T-helper 2 cell treated with Interferon-gamma antibody and Interleukin-4, amounts not matched to agents 5 μg/mL and 100 μg/mL, for 36 hours (primary cell): ENCODE measurements at regions not wholly inside any gene's neighbourhood (a gene's known extent, or its start where the extent isn't known, plus 50 kb on each side); places are given as distances from the start of the nearest gene placed in this dataset.

Experiments used
- DNase-seq: peaks from one replicate; pipeline ENCODE4 v3.0.0; 2021; ENCODE audit warnings: low spot score
- H3K27ac Mint-ChIP-seq: one replicate; pipeline ENCODE4 v1.8.0; 2021; ENCODE audit warnings: mild to moderate bottlenecking, mixed read lengths
- H3K27me3 Mint-ChIP-seq: one replicate; pipeline ENCODE4 v1.8.0; 2021; ENCODE audit warnings: low read depth, mixed read lengths
- H3K36me3 Mint-ChIP-seq: one replicate; pipeline ENCODE4 v1.8.0; 2021; ENCODE audit warnings: low read depth, mixed read lengths
- H3K4me1 Mint-ChIP-seq: one replicate; pipeline ENCODE4 v1.8.0; 2021; ENCODE audit warnings: low read depth, mixed read lengths
- H3K4me3 Mint-ChIP-seq: one replicate; pipeline ENCODE4 v1.8.0; 2022; ENCODE audit warnings: mild to moderate bottlenecking, moderate library complexity, mixed read lengths
- H3K9me3 Mint-ChIP-seq: one replicate; pipeline ENCODE4 v1.8.0; 2021; ENCODE audit warnings: mixed read lengths

DNA sequence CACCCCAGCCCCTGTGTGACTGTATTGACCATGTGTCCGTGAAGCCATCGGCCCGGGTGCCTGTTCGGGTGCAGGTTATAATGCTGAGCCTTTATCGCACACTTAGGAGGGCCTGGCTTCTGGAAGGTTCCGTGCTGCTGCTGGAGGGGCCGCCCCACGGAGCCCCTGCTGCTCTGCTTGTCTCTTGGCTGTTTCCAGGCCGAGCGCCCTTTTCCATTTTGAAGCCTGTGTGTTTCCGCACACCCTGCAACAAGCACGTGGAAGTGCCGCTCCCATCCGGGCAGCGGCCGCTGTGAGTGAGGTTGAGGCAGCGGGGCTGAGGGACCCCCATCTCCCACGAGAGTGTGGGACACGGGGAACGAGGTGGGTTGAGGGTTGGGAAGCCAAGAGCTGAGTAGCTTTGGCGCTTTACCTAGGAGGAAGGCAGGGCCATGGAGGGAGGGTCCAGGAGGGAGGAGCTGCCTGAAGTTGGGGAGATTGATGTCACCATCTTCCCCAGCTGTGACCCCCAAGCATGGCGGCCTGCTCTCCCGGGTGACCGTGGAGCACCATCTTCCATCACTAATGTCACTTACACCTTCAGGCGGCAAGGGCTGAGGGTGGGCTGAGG, 200.1 kb upstream of the GSE1 start:
- H3K27me3 Mint-ChIP-seq, result no peaks in the 10 kb centered on the region
- H3K36me3 Mint-ChIP-seq, result no peaks in the 10 kb centered on the region
- peaks cover 1% of the 10 kb centered on the region for H3K4me1 Mint-ChIP-seq
- H3K9me3 Mint-ChIP-seq, result peaks cover 10% of the 10 kb centered on the region
- H3K4me3 Mint-ChIP-seq, result no peak overlapping the region
- no peak overlapping the region for H3K27ac Mint-ChIP-seq
- no peak for DNase-seq

DNA sequence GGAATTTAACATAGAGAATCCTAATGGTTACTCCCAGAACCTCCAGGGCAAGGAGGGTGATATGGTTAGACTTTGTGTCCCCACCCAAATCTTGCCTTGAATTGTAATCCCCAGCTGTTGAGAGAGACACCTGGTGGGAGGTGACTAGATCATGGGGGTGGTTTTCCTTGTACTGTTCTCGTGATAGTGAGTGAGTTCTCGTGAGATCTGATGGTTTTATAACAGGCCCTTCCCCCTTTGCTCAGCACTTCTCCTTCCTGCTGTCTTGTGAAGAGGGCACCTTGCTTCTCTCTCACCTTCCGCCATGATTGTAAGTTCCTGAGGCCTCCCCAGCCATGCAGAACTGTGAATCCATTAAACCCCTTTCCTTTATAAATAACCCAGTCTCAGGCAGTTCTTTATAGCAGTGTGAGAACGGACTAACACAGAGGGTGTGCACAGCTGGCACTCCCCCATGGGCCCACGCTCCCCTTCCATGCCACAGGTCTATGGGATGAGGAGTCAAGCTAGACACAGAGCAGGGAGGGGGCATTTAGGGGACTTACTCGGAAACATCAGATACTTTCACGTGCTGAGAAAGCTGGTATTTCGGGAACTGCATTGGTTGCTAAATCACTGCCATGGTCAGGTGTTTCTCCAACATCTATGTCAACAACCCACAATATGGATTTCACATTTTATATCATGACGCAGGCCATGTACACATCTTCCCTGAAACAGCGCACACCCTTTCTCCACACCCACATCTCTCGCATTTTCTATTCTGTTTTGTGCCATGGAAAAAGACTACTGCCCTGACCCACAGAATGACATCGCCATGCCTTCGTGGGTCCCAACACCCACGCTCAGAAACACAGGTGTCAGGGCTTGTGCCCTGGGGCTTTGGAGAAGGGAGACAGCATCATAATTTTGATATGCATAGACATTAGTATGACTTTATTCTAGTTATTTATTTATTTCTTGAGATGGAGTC, 199.1 kb upstream of the GSE1 start:
- Mint-ChIP-seq H3K9me3 (peaks cover 10% of the 10 kb centered on the region), H3K36me3 (no peaks in the 10 kb centered on the region), H3K4me1 (peaks cover 1% of the 10 kb centered on the region), H3K4me3 (no peak overlapping the region), H3K27ac (no peak overlapping the region), H3K27me3 (peaks cover 3% of the 10 kb centered on the region)
- DNase-seq, result no peak

DNA sequence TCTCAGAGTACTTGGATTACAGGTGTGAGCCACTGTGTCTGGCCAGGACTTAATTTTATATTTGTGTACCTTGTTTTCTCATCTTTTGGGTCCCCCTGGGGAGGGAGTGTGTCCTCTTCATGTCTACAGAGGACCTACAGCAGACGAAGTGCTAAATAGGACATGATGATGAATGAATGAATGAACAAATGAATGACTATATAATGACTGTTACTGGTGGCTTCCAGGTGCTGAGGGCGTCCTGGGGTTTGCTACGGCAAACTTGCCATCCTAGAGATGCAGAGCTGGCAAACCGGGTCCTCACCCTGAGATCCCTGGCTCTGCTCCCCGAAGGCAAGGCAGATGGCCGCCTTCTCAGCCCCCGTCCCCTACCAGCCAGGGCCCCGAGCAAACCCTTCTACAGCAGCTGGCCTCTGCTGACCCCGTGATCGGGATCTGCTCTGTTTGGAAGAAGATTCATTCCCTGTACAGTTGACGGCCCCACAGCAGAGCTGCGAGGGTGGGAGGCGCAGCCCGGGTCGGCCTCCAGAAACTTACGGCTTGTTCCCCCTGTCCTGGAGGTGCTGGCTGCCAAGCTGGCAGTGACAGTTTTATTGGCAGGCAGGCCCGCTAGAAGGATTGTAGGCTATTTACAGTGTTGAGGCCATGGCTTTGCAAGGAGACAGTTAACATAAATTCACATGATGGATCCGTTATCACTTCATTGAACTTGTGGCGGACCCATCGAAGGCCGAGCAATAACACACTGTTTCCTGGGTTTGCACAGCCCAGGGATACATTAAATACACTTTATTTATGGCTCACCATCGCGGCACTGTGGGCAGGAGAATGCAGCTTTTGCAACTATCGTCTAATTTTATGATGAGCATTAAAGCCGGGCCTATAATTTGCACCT, 197.7 kb upstream of the GSE1 start:
- no peak overlapping the region for H3K4me3 Mint-ChIP-seq
- H3K9me3 Mint-ChIP-seq, result peaks cover 10% of the 10 kb centered on the region
- DNase-seq, result no peak
- no peaks in the 10 kb centered on the region for H3K36me3 Mint-ChIP-seq
- H3K27ac Mint-ChIP-seq, result no peak overlapping the region
- peaks cover 1% of the 10 kb centered on the region for H3K4me1 Mint-ChIP-seq
- peaks cover 3% of the 10 kb centered on the region for H3K27me3 Mint-ChIP-seq

DNA sequence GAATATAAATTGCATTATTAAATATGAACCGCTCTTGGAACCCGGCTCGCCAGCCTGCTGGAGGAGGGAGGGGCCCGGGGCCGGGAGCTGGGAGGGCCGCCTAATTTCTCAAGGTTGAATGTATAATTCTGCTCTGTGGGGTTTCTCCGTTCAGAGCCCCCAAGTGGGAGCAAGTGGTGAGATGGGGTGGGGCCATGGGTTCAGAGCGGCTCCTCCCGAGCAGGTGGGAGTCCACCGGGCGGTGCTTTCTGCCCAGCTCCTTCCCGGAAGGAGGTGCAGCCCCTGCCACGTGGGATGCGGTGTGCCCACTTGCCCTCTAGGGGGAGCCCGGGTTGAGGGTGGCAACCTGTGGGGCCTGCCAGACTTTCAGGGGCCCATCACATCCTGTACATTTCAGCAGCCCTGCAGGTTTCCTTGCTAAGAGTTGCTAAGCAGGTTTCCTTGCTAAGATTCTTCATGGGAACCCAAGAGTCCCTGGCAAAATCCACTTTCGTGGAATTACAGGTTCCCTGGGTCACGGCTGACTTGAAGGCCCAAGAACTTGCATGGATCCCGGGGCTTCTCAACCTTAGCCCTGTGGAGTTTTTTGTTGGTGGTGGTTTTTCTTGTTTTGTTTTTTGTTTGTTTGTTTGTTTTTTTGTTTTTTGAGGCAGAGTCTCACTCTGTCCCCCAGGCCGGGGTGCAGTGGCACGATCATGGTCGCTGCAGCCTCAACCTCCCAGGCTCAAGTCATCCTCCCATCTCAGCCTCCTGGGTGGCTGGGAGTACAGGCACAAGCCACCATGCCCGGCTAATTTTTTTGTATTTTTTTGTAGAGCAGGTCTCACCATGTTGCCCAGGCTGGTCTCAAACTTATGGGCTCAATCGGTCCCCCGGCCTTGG, 196.7 kb upstream of the GSE1 start:
- H3K9me3 Mint-ChIP-seq, result peaks cover 10% of the 10 kb centered on the region
- DNase-seq, result peak; percentile 62
- no peaks in the 10 kb centered on the region for H3K36me3 Mint-ChIP-seq
- peaks cover 3% of the 10 kb centered on the region for H3K27me3 Mint-ChIP-seq
- H3K4me3 Mint-ChIP-seq, result no peak overlapping the region
- H3K27ac Mint-ChIP-seq, result no peak overlapping the region
- H3K4me1 Mint-ChIP-seq, result peaks cover 3% of the 10 kb centered on the region

DNA sequence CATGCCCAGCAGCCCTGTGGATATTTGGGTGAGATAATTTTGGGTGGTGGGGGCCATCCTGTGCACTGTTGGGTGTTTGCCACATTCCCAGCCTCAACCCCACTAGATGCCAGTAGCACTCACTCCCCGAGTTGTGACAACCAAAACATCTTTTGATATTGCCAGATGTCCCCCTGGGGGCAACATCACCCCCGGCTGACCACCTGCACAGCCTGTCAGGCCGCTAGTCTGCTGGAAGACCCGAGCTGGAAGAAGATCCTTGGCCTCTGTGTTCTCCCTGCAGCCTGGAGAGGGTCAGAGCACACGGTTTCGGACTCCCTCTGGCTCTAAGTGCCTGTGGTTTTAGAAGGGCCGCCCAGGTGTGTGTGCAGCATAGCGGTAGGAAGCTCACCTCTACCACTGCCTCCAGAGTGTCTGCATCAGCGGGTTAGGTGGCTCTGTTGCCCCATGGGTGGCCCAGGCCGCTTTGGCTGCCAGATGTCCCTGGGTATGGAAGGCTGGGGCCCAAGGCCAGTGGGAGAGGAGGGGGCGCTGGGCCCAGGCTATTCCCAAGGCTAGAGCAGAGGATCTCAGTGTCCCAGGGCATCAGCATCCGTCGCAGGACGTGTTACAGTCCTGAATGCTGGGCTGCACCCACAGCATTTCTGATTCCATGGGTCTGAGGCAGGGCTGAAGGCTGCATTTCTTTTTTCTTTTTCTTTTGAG, 195.8 kb upstream of the GSE1 start:
- Mint-ChIP-seq H3K27ac (peak overlapping the region; percentile 17), H3K27me3 (peaks cover 3% of the 10 kb centered on the region), H3K4me3 (no peak overlapping the region), H3K4me1 (peaks cover 3% of the 10 kb centered on the region), H3K9me3 (peaks cover 10% of the 10 kb centered on the region), H3K36me3 (no peaks in the 10 kb centered on the region)
- no peak for DNase-seq

DNA sequence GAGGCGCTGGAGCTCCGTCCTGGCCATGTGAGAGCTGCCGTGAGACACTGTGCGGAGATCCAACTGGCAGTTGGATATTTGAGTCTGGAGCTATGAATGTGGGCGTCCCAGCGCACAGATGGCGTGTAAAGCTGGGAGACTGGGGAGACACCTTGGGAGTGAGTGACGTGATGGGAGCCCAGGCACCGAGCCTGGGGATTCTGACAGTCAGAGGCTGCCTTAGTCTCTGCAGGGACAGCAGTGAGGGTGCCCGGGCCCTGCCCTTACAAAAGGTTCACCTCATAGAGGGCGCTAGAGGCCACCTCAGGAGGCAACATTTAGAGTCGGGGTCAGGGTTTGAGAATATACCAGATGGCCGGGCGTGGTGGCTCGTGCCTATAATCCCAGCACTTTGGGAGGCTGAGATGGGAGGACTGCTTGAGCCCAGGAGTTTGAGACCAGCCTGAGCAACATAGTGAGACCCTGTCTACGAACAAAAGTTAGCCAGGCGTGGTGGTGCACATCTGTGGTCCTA, 194.1 kb upstream of the GSE1 start:
- H3K27me3 Mint-ChIP-seq, result peaks cover 3% of the 10 kb centered on the region
- peaks cover 3% of the 10 kb centered on the region for H3K4me1 Mint-ChIP-seq
- DNase-seq, result no peak
- peaks cover 3% of the 10 kb centered on the region for H3K9me3 Mint-ChIP-seq
- no peaks in the 10 kb centered on the region for H3K36me3 Mint-ChIP-seq
- no peak overlapping the region for H3K27ac Mint-ChIP-seq
- no peak overlapping the region for H3K4me3 Mint-ChIP-seq

DNA sequence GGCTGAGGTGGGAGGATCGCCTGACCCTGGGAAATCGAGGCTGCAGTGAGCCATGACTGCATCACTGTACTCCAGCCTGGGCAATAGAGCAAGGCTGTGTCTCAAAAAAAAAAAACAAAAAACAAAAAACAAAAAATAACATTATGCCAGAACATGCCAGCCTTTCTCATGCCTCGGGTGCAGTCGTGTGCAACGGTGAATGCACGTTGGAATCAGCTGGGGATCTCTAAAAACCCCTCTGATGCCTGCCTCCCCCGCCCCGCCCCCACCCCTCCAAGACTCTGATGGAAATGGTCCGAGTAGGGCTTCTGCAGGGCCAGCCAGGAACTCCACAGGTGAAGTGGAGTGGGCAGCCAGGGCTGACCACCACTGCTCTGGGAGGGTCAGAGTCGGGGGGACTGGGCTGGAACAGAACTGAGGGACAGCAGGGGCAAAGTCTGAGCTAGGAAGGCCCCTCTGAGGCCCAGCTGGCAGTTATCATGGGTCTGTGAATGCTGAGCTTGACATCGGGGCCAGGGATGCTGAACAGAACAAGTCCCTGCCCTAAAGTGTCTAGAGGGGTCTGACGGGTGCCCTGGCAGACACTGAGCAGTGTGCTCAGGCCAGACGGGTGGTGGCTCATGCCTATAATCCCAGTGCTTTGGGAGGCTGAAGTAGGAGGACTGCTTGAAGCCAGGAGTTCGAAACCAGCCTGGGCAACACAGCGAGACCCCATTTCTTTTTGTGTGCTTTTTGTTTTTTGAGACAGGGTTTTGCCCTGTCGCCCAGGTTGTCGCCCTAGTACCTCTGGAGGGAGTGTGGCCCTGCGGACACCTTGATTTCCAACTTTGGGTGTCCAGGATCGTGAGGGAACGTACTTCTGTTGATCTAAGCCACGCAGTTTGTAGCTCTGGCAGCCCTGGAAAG, 193.4 kb upstream of the GSE1 start:
- Mint-ChIP-seq H3K27ac (no peak overlapping the region), H3K27me3 (peaks cover 3% of the 10 kb centered on the region), H3K4me3 (no peak overlapping the region), H3K36me3 (no peaks in the 10 kb centered on the region), H3K4me1 (peaks cover 3% of the 10 kb centered on the region), H3K9me3 (no peaks in the 10 kb centered on the region)
- no peak for DNase-seq

DNA sequence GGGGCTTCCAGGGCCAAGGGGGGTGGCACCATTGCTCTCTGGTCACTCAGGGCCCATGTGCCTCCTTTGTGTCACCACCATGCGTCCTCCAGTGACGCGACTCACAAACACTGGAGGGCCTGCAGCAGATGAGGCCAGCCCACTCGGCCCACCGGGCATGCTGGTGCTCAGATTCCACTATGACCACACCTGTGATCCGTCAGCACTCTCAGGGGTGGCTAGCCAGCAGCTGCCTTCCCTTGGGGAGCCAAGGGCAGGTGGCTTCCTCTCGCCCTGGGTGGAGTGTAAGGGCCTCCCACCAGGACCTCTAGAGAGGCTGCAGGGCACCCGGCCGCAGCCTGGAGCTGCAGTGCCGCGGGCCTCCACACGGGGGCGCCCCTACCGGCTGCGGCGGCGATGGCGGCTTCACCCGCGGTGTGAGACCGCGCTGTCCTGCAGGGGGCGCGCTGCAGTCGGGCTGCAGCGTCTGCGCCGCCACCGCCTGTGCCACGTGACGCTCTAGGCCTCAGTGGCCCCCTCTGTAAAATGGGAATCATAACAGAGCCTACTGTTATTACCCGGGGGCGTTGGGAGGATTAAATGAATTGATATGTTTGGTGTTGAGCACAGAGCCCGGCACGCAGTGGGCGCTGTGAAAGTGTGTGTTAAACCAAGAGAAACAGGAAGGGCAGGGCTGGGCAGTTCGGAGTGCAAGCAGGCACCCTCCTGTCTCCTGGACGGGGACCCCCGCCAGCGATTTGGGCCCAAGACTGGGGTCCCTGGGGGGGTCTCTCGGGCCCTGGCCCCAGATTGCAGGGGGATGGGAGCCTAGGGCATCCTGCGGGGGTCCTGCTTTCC, 192.4 kb upstream of the GSE1 start:
- no peaks in the 10 kb centered on the region for H3K36me3 Mint-ChIP-seq
- H3K27ac Mint-ChIP-seq, result no peak overlapping the region
- no peak overlapping the region for H3K4me3 Mint-ChIP-seq
- no peaks in the 10 kb centered on the region for H3K9me3 Mint-ChIP-seq
- peaks cover 5% of the 10 kb centered on the region for H3K27me3 Mint-ChIP-seq
- peak; percentile 78 for DNase-seq
- peaks cover 3% of the 10 kb centered on the region for H3K4me1 Mint-ChIP-seq

DNA sequence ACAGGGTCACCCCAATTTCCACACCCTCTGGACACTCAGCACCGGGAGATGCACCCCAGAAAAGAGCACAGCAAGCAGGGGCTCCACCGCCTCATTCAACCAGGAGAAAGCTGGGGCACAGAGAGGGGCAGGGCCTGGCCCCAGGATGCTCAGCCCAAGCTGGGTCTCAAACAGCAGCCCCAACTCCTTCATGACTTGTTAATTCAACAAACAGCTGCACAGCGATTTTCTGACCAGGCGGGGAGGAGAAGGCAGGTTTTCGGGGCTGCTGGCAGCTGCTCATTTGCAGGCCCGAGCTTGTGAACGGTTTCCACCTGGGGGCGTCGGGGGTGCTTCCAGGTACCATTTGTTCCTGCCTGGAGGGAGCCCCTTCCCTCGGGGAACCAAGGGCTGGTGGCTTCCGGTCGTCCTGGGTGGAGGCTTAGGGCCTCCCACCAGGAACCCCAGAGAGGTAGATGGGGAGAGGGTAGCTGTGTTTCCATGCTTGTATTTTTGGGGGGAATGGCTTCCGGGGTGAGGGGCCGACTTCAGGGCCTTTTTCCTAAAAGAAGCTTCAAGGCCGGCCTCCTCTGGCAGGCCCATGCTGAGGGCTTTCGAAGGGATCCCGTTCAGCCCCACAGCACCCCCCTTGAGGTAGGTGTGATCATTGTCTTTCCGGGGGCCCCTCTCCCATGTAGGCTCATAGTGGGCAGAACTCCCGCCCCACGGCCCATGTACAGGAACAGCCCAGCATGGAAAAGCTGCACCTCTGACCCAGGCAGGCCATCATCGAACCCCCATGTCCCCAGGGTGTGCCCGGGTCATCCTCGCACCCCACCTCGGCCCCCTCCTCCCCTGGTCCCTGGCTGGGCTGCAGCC, 191.6 kb upstream of the GSE1 start:
- Mint-ChIP-seq H3K4me1 (peaks cover 2% of the 10 kb centered on the region), H3K27me3 (peaks cover 7% of the 10 kb centered on the region), H3K36me3 (no peaks in the 10 kb centered on the region), H3K9me3 (no peaks in the 10 kb centered on the region), H3K27ac (no peak overlapping the region), H3K4me3 (no peak overlapping the region)
- no peak for DNase-seq

DNA sequence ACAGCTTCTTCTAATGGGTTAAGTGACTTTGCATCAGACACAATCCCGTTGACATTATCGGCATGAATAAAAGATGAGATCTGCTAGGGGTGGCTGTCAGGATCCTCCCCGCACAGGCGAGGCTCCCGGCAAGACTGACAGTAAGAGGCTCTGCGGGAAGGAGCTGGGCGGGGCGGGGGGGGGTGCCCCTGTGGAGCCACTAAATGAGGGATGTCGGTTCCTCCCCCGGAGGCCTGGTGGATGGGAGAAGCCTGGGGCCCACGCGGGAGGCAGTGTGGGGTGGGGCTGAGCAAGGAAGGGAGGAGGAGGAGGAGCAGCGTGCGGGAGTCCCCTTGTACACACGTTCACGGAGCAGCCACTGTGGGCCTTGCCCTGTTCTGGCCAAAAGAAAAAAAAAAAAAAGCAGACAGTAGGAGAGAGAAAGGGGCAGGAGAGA, 190.9 kb upstream of the GSE1 start:
- H3K27ac Mint-ChIP-seq, result no peak overlapping the region
- H3K36me3 Mint-ChIP-seq, result no peaks in the 10 kb centered on the region
- peaks cover 2% of the 10 kb centered on the region for H3K4me1 Mint-ChIP-seq
- DNase-seq, result no peak
- H3K4me3 Mint-ChIP-seq, result no peak overlapping the region
- H3K27me3 Mint-ChIP-seq, result peaks cover 8% of the 10 kb centered on the region
- H3K9me3 Mint-ChIP-seq, result no peaks in the 10 kb centered on the region
